ENCODE measurements at regions not wholly inside any gene's neighbourhood (a gene's known extent, or its start where the extent isn't known, plus 50 kb on each side); places are given as distances from the start of the nearest gene placed in this dataset.

DNA sequence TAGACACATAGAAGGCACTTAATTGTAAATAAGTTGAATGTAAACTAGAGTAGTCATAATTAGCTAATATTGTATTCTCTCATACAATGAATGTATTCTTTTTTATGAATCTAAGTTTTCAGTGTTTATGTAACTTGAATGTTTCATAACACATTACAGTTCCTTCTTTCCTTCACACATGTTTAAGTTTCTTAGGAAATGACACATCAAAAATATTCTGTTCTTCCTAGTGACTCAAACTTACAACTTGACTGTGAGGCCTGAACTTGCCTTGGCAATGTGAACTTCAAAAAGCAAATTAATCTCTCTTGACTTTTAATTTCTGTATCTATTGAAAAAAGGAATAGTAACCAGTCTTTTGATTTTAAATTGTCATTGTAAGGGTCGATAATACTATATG lies 700.1 kb downstream of the KCNT2 start:
- in situ Hi-C loops (cut with MboI) (no loop called here), intact Hi-C loops (cut with micrococcal nuclease) (no loop called here)
- WGBS (ENCODE audit: insufficient coverage, low coverage, missing lambda C conversion rate) = 0% methylated on average over 1 of the region's 1 CpG
- H4K20me1 ChIP-seq (replicated peaks; ENCODE audit: control insufficient read depth, insufficient read depth, low read length) = no peaks in the 10 kb centered on the region
- TF ChIP-seq, protein P1, sequence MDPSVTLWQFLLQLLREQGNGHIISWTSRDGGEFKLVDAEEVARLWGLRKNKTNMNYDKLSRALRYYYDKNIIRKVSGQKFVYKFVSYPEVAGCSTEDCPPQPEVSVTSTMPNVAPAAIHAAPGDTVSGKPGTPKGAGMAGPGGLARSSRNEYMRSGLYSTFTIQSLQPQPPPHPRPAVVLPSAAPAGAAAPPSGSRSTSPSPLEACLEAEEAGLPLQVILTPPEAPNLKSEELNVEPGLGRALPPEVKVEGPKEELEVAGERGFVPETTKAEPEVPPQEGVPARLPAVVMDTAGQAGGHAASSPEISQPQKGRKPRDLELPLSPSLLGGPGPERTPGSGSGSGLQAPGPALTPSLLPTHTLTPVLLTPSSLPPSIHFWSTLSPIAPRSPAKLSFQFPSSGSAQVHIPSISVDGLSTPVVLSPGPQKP (CRISPR knock-in tag; IDR thresholded peaks at IDR 0.05) = no peak
- TF ChIP-seq NFE2 (IDR thresholded peaks at IDR 0.05; ENCODE audit: low read depth) = peak; percentile 40; the same call in 1 of the 2 replicates
- TF ChIP-seq, protein P2, sequence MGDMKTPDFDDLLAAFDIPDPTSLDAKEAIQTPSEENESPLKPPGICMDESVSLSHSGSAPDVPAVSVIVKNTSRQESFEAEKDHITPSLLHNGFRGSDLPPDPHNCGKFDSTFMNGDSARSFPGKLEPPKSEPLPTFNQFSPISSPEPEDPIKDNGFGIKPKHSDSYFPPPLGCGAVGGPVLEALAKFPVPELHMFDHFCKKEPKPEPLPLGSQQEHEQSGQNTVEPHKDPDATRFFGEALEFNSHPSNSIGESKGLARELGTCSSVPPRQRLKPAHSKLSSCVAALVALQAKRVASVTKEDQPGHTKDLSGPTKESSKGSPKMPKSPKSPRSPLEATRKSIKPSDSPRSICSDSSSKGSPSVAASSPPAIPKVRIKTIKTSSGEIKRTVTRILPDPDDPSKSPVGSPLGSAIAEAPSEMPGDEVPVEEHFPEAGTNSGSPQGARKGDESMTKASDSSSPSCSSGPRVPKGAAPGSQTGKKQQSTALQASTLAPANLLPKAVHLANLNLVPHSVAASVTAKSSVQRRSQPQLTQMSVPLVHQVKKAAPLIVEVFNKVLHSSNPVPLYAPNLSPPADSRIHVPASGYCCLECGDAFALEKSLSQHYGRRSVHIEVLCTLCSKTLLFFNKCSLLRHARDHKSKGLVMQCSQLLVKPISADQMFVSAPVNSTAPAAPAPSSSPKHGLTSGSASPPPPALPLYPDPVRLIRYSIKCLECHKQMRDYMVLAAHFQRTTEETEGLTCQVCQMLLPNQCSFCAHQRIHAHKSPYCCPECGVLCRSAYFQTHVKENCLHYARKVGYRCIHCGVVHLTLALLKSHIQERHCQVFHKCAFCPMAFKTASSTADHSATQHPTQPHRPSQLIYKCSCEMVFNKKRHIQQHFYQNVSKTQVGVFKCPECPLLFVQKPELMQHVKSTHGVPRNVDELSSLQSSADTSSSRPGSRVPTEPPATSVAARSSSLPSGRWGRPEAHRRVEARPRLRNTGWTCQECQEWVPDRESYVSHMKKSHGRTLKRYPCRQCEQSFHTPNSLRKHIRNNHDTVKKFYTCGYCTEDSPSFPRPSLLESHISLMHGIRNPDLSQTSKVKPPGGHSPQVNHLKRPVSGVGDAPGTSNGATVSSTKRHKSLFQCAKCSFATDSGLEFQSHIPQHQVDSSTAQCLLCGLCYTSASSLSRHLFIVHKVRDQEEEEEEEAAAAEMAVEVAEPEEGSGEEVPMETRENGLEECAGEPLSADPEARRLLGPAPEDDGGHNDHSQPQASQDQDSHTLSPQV (IDR thresholded peaks at IDR 0.05) = peak; percentile 63; the same call in 1 of the 2 replicates
- H3K4me2 ChIP-seq (ENCODE audit: insufficient read depth, low read length) = no peak overlapping the region
- no peak overlapping the region for H3K4me3 ChIP-seq
- peak overlapping the region; percentile 70 for H2AFZ ChIP-seq (ENCODE audit: low read depth, low read length)
- H3K27ac ChIP-seq (ENCODE audit: extremely low read depth, low read depth, low read length) = peak overlapping the region; percentile 12; the same call in 1 of the 3 replicates
- CTCF ChIA-PET (ENCODE audit: low intra/inter-chr PET ratio) = interaction anchor here (0.6 kb wide), 1 partner anchor 1188 kb away, joined by 4 read pairs; no protein-coding TSS in a partner anchor
- POLR2A ChIA-PET = no interaction called here
- H3K79me2 ChIP-seq (ENCODE audit: control insufficient read depth, insufficient read depth, low read length) = no peaks in the 10 kb centered on the region
- peaks cover 0 to 2% of the 10 kb centered on the region in 2 experiments; a peak in 1 of 5 replicates for H3K4me1 ChIP-seq (replicated peaks in 1 of 2; ENCODE audit: control insufficient read depth in 2 of 2, insufficient read depth in 2 of 2, low read length in 2 of 2)
- no peak overlapping the region for H3K9ac ChIP-seq (ENCODE audit: insufficient read depth in 1 of 2, low read depth in 2 of 2, low read length in 2 of 2)
- no peaks in the 10 kb centered on the region; the same call in 1 of the 2 replicates for H3K9me3 ChIP-seq (replicated peaks; ENCODE audit: control insufficient read depth, insufficient read depth, low read depth, low read length)
- no peaks in the 10 kb centered on the region for H3K27me3 ChIP-seq (ENCODE audit: control insufficient read depth in 2 of 2, insufficient read depth in 2 of 2, low read length in 2 of 2)
- no peak for DNase-seq (ENCODE audit: extremely low read depth in 1 of 4, low spot score in 3 of 4)
- no TSS peak for BruUV-seq (replicated peaks)
- ATAC-seq = no peak
- no peaks in the 10 kb centered on the region for H3K9me1 ChIP-seq (ENCODE audit: control insufficient read depth, insufficient read depth, low read length)
- no peaks in the 10 kb centered on the region for H3K36me3 ChIP-seq (ENCODE audit: control insufficient read depth, insufficient read depth, low read length)
- FAIRE-seq = peak; percentile 69

All from K562 (cell line).